ENCODE measurements at regions not wholly inside any gene's neighbourhood (a gene's known extent, or its start where the extent isn't known, plus 50 kb on each side); places are given as distances from the start of the nearest gene placed in this dataset.
"Not testable (repeated sequence)": the region's sequence is repeated elsewhere in the genome, so short reads cannot be mapped to it uniquely, and the experiment has no call there.

DNA sequence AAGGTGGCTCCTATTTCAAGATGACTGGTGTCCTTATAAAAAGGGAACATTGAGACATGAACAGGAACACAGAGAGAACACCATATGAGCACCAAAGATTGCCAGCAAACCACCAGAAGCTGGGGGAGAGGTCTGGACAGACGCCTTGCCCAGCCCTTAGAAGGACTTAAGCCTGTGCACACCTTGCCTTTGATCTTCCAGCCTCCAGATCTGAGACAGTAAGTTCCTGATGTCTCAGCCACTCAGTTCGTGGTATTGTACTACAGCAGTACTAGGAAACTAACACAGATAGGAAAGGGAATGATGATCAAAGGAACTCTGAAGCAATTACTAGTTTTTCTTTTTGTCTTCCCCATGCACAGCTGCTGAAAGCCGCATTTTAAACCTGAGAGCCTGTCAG, 137.3 kb upstream of the FHL2 start:
- intact Hi-C loops (cut with micrococcal nuclease): no loop called here
- DNase-seq: no peak
- H3K4me3 Mint-ChIP-seq: no peak overlapping the region
- peaks cover 4% of the 10 kb centered on the region for H3K9me3 Mint-ChIP-seq
- peaks cover 9% of the 10 kb centered on the region for H3K27me3 Mint-ChIP-seq
- TF ChIP-seq, protein P1, sequence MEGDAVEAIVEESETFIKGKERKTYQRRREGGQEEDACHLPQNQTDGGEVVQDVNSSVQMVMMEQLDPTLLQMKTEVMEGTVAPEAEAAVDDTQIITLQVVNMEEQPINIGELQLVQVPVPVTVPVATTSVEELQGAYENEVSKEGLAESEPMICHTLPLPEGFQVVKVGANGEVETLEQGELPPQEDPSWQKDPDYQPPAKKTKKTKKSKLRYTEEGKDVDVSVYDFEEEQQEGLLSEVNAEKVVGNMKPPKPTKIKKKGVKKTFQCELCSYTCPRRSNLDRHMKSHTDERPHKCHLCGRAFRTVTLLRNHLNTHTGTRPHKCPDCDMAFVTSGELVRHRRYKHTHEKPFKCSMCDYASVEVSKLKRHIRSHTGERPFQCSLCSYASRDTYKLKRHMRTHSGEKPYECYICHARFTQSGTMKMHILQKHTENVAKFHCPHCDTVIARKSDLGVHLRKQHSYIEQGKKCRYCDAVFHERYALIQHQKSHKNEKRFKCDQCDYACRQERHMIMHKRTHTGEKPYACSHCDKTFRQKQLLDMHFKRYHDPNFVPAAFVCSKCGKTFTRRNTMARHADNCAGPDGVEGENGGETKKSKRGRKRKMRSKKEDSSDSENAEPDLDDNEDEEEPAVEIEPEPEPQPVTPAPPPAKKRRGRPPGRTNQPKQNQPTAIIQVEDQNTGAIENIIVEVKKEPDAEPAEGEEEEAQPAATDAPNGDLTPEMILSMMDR (IDR thresholded peaks at IDR 0.05): no peak
- no peaks in the 10 kb centered on the region for H3K36me3 Mint-ChIP-seq (ENCODE audit: low read depth)
- CTCF ChIA-PET: no interaction called here
- ATAC-seq (ENCODE audit: low read depth): no peak
- no peak overlapping the region for H3K27ac Mint-ChIP-seq
- POLR2A ChIA-PET: no interaction called here
- no peaks in the 10 kb centered on the region for H3K4me1 Mint-ChIP-seq

DNA sequence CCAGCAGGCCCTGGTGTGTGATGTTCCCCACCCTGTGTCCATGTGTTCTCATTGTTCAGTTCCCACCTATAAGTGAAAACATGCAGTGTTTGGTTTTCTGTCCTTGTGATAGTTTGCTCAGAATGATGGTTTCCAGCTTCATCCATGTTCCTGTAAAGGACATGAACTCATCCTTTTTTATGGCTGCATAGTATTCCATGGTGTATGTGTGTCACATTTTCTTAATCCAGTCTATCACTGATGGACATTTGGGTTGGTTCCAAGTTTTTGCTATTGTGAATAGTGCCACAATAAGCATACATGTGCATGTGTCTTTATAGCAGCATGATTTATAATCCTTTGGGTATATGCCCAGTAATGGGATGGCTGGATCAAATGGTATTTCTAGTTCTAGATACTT, 130.4 kb upstream of the FHL2 start:
- H3K27me3 Mint-ChIP-seq; POLR2A ChIA-PET; CTCF ChIA-PET; H3K9me3 Mint-ChIP-seq; H3K4me3 Mint-ChIP-seq; H3K36me3 Mint-ChIP-seq (ENCODE audit: low read depth); DNase-seq; intact Hi-C loops (cut with micrococcal nuclease); H3K27ac Mint-ChIP-seq; H3K4me1 Mint-ChIP-seq; ATAC-seq (ENCODE audit: low read depth): not testable (repeated sequence)

DNA sequence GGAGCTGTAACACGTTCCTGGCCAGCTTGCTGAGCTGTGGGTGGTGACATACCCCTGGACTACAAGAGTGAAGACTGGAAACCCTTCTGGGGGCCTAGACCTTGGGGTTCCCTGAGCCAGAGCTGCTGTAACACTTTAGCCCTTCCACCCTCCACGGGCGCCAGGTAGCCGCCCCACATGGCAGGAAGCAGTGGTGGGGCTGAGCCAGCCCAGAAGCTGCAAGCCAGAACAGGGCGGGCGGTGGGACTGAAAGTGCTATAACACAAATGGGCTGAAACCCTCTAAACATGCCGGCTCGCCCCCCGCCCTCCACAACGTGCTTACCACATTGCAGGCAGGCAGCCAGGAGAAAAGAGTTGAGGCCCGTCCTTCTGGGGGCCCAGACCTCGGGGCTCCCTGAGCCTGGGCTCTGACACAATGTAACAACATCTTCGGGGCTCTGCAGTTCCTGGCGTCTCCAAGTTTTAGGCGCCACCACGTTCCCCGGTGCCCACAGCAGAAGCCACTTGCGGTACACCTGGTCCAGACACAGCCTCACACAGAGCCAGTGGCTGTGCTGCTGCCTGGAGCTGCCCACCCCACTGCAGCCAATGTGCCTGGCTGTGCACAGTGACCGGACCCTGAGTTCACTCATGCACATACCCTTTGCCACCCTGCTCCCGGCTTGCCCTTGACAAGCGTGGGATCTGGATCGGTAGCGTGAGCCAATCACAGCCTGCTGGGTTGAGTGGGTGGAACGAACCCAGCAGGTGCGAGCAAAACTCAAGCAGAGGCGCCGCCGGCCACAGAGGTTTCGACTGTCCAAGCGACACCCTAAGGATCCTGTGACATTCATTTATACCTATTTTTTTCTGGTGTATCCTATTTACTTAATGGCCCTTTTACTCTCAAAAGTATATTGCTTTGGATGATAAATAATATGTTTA, 127.4 kb upstream of the FHL2 start:
- intact Hi-C loops (cut with micrococcal nuclease): no loop called here
- Mint-ChIP-seq H3K27ac (no peak overlapping the region), H3K4me1 (no peaks in the 10 kb centered on the region), H3K36me3 (ENCODE audit: low read depth) (no peaks in the 10 kb centered on the region), H3K4me3 (no peak overlapping the region), H3K27me3 (peaks cover 3% of the 10 kb centered on the region), H3K9me3 (no peaks in the 10 kb centered on the region)
- CTCF ChIA-PET: no interaction called here
- TF ChIP-seq, protein P1 (IDR thresholded peaks at IDR 0.05): no peak
- ATAC-seq (ENCODE audit: low read depth) (no peak), DNase-seq (no peak)
- POLR2A ChIA-PET: no interaction called here

DNA sequence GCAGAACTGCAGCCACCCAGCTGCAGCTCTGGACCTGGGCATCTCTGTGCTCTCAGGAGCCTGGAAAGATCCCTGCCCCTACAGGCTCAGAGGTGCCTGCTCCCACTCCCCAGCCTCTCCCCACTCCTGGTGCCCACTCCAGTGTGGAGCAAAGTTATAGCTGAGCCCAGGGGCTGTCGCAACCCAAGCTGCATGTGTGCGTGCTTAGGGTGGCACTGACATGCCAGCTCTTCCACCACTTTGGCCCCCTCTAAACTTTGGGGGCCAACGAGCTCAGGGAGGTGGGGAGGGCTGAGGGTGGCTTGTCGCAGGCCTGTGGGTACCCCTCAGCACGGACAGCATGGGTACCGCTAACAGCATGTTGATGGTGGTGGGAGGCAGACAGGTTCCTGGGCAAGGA, 126.3 kb upstream of the FHL2 start:
- Mint-ChIP-seq H3K27me3 (peaks cover 3% of the 10 kb centered on the region), H3K4me3 (no peak overlapping the region), H3K27ac (no peak overlapping the region), H3K4me1 (no peaks in the 10 kb centered on the region), H3K36me3 (ENCODE audit: low read depth) (no peaks in the 10 kb centered on the region), H3K9me3 (no peaks in the 10 kb centered on the region)
- TF ChIP-seq, protein P1 (IDR thresholded peaks at IDR 0.05): no peak
- CTCF ChIA-PET: no interaction called here
- intact Hi-C loops (cut with micrococcal nuclease): no loop called here
- POLR2A ChIA-PET: no interaction called here
- ATAC-seq (ENCODE audit: low read depth): no peak
- no peak for DNase-seq

DNA sequence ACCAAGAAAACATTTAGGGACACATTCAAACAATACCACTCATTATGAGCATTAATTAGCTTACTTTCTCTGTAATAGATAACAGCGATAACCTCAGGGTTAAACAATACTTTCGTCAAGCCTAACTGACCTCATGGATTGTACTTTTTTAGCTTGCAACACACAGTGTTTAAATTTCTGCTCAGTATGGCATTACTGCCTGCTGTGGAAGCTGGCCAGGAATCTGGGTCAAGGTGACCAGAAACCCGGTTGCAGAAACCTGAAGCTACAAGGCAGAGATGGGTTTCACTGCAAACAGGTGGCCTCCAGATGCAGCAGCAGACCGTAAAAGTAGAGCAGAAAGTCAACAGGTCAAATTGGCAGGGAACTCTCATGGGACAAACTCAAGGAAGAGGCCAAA, 123.8 kb upstream of the FHL2 start:
- H3K27ac Mint-ChIP-seq: no peak overlapping the region
- no peaks in the 10 kb centered on the region for H3K36me3 Mint-ChIP-seq (ENCODE audit: low read depth)
- H3K4me1 Mint-ChIP-seq: no peaks in the 10 kb centered on the region
- no peak for DNase-seq
- ATAC-seq (ENCODE audit: low read depth): no peak
- no peaks in the 10 kb centered on the region for H3K9me3 Mint-ChIP-seq
- CTCF ChIA-PET: no interaction called here
- H3K27me3 Mint-ChIP-seq: peaks cover 7% of the 10 kb centered on the region
- intact Hi-C loops (cut with micrococcal nuclease): no loop called here
- no peak overlapping the region for H3K4me3 Mint-ChIP-seq
- TF ChIP-seq, protein P1 (IDR thresholded peaks at IDR 0.05): no peak
- POLR2A ChIA-PET: no interaction called here

All from activated B cell treated with CpG ODN at 0.5 μM for 24 hours (primary cell).